HG03280 (cell line): ENCODE measurements at regions not wholly inside any gene's neighbourhood (a gene's known extent, or its start where the extent isn't known, plus 50 kb on each side); places are given as distances from the start of the nearest gene placed in this dataset.
"Not testable (repeated sequence)": the region's sequence is repeated elsewhere in the genome, so short reads cannot be mapped to it uniquely, and the experiment has no call there.

Experiments used
- ATAC-seq: cut with Tn5 transposase; IDR thresholded peaks from one replicate; pipeline ENCODE4 v1.9.1; 2021; ENCODE audit warnings: mild to moderate bottlenecking, moderate library complexity; ENCODE audit not compliant: unreplicated experiment

DNA sequence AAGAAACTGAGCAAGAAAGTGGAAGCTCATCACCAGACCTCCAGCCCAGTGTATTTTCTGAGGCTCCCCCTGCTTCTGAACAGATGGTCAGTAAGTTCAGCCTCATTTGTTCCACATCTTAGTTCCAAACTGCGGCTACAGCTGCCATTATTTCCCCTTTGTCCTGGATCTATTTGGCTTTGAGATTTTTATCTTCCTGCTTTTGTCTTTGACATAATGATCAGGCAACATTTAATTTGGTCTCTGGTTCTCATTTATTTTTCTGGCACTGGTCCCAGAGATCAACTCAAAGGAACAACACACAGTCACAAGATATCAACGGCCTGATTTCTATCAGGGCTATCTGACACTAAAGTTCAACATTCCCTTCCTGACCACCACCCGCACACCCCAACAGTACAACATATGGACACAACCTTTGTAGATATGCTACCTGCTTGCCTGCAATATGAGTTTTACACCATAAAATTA lies 137.5 kb downstream of the FAM76B start:
- no peak for ATAC-seq

DNA sequence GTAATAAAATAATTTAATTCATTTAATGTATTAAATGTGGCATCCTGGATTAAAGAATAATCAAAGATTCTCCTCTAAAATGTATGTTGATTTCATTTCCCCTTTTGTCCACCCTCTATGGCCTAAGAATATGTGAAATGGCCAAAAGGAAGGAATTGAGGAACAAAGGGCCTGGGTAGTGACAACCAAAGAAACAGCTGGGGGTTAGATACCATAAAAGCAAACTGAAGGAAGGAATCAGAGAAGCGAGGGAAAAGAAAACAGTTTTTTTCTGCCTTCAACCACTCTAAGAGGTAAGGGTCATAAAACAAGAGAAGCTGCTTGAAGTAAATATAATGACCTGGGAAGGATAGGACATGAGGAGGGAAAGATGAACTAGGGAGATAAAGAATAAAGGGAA lies 139.3 kb downstream of the FAM76B start:
- ATAC-seq, result no peak

DNA sequence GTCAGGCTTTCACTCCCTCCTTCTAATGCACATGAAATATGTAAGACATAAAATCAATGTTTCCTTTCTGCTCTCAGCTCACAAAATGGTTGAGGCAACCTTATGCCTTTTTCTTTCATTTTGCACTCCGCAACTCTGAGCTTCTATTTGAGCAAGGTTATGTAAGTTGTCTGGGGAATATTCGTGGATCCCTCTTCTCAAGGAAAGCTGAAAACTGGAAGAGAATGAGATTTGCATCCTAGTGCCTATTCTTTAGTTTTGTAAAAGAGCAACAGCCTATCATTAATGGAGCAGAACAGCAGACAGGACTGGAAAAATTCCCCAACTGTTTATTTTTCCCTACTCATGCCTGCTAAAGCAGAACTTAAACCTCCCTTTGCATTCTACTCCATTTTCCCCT lies 141.7 kb downstream of the FAM76B start:
- no peak for ATAC-seq

DNA sequence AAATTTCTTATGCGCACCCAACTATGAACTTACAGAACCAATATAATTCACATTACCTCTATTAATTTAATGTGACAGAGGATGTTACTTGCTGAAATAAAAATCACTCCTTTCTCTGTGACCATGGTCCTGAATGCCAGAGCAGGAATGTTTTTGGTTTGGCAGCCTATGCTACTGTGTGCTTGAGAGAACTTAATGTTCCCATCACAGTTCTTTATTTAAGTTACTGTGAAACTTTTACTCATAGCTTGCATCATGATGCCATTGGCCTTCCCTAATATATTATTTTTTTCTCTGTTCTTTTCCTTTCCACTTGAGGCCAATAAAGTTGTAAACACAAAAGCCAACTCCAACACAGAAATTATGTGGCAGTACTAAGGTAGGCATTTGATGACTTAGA lies 142.2 kb downstream of the FAM76B start:
- ATAC-seq, result no peak

DNA sequence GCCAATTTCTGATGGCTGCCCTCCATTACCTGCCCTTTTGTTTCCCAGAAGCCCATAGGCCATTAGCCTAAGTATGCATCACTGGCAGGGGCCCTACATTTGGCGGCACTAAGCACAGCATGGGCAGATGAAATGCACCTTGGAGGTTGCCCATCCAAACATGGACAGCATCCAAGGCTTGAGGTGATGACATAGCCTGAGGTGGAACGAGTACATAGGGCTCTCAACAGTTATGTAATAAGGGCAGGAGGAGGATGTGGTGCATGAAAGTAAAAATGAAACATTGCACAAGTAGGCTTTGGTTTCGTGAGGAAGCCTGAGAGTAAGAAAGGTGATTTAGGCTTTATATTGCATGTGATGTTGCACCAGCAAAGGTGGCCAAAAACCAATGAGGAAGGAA lies 148.1 kb downstream of the FAM76B start:
- peak; percentile 99 for ATAC-seq

DNA sequence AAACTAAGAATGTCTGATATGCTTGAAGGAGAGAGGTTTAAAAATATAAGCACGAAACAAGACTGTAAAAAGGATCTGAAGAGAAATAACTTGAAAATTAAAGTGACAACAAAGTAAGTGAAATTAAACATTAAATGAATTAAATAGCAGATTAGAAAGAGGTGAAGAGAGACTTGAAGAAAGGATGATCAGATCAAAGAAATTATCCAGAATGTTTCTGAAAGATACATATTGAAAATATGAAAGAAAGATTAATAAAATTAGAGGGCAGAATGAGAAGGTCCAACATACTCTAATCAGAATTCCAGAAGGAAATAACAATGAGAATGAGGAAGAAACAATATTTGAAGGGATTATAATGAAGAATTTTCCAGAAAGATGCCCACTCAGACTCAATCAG lies 151.1 kb downstream of the FAM76B start:
- ATAC-seq, result no peak

DNA sequence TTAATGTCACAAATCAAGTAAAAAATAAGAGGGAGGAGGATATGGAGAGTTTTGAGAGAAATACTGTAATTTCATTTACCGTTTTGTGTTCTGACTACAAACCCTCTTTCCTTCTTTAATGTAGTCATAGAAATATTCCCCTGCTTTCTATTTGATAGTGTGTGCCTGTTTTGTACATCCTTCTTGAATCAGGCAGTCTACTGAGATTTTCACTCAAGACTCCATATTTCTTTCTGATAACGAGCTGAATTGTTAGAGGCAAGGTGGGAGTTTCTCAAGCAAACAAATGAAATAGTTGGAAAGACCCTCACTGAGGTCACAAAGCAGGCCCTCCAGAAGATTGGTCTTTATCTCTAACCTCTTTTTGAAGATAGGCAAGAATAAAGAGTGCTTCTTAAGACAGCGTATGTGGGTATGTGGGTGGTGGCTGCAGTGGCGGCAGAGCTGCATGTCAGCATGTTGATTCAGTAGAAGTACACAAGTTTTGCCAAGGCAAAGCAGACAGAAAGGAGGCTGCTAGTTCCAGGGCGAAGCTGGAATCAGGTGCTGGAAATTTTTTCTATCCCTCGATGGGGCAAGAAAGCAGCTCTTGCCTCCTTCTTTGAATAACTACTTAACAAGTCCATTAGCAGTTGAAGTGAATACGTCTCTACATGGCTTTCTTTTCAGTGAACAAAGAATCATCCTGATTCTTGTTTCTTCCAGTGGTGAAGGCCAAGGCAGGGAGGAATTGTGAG lies 164.2 kb downstream of the FAM76B start:
- ATAC-seq, result no peak

DNA sequence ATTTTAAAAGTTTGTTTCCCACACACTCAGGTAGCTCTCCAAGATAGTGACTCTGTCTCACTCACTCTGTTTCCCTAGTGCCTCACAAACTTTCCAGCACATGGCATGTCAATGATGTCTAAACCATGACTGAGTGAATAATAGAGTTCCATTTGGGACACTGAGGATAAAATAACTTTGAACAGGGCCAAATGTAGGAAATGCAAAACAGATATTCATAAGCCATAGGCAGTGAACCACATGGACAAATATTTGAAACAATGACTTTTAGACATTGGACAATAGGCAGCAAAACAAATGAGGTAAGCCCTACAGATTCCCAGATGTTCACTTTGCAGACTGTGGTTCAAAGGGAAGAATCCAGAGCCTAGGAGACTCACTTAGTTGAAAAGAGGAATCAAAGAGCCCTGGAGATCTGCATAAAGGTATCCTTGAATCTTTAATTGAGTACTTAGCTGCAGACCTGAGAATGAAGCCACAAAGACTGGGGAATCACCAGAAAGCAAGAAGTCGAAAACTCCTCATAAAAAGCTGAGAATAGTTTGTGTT lies 173.3 kb downstream of the FAM76B start:
- ATAC-seq, result no peak

DNA sequence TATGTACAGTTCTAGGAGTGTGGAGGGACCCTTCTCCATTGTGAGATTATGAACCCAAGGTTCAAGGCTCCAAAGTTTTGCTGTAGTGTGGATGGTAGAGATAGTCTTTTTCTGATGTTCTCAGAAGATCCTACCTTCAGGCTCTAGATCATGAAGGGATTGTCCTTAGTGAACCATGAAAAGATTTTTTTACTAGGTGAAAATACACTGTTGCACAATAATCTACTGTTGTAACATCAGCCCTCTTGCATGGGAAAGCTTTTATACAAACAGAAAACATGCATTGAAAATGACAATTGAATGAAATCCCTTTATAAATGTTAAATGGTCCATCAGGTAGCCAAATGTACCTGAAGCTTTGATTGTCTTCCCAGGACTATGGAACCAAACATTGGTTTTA lies 177.8 kb downstream of the FAM76B start:
- ATAC-seq, result no peak

DNA sequence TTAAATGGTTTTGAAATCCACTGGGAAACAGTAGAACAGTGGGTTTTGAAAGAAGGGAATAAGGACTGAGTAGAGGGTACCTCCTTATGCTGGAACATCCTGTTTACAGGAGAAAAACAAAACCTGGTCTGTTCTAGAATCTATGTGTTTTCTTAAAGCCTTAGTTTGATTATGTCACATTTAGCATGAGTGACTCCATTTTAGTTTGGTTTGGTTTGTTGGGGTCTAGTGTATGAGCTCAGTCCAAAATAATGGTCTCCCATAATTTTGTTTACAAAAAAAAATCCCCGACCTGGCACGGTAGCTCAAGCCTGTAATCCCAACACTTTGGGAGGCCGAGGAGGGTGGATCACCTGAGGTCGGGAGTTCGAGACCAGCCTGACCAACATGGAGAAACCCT lies 179.4 kb downstream of the FAM76B start:
- not testable (repeated sequence) for ATAC-seq

DNA sequence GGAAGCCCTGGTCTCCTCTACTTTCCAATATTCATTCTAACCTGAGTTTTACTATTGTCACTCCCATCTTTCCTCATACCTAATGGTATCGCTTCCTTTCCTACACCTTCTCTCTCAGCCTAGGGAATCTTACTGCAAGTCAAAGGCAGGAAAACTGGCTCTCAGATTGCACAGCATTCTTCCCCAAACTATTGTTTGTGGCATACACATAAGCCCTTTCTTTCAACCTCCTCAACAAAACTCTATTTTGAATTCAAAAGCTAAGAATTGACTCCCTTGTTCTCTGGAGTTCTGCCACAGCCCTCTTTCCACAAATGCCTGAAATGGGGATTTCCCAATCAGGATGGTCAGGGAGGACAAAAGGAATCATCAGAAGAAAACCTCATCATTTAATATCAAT lies 181.5 kb downstream of the FAM76B start:
- no peak for ATAC-seq

DNA sequence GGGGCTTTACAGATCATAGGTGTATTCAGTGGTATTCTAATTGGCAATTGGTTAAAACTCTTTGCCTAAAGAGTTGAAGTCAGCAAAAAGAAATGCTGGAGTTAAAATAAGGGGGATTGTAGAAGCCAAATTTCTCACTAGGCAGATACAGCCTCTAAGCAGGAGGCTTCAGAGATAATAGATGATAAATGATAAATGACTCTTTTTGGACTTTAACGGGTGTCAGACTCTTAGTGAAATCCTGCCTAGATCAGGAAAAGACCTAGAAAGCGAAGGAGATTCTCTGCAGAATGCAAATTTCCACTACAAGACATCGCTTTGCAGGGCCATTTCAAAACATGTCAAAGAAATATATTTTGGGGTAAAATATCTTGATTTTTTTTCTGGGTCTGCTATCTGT lies 182.8 kb downstream of the FAM76B start:
- no peak for ATAC-seq

DNA sequence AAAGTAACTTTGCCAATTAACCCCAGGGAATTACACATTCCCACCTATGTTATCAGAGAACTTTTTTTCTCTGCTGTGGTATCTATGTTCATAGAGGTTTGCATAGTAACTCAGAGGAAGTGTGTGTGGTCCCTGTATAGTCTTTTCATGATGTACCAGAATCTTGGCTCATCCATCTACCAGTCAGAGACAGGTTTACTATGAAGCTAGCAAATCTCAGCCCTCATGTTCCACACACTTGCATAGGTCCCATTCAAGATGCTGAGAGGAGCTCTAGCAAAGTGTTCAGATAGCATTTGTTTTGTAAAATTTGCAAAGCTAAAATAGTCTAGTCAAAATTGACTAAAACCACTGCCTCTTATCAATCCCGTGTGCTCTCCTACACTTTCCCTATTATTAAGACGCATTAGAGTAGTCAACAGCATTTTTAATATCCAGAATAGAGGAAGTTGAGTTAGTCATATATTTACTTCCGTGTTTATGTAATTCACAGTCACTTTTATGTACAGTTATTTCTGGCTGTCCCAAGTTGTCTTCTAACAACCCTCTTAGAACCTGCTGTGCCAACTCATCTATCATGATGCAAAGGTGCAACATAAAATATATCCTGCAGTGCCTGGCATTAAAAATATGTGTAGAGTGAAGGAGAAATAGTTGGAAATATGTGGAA lies 184.2 kb downstream of the FAM76B start:
- ATAC-seq, result no peak

DNA sequence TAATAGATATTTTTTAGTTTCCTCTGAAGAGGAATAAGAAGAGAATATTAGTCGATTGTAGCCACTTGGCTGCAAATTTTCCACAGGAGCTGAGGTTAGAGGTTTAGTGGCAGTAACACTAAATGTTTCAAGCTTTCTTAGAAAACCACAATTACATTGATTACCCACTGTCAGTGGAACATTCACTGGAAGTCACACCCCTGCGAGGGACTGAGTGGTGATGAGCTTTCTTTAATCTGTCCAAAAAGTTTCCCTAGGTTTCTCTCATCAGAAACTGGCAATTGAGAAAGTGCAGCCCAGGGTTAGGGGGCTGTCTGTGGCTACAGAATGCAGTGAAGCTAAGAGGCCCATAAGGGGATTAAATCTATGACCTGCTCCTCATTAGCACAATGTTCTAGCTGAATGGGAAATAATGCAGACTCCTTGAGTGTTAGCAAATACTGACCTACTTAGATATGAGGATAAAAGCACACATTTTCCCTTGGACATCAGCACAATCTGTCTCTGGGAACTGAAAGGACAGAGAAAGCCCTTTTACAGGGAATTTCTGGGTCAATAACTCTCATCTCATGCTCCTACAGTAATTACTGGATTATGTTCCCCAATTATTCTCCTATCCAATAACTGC lies 189.5 kb downstream of the FAM76B start:
- no peak for ATAC-seq

DNA sequence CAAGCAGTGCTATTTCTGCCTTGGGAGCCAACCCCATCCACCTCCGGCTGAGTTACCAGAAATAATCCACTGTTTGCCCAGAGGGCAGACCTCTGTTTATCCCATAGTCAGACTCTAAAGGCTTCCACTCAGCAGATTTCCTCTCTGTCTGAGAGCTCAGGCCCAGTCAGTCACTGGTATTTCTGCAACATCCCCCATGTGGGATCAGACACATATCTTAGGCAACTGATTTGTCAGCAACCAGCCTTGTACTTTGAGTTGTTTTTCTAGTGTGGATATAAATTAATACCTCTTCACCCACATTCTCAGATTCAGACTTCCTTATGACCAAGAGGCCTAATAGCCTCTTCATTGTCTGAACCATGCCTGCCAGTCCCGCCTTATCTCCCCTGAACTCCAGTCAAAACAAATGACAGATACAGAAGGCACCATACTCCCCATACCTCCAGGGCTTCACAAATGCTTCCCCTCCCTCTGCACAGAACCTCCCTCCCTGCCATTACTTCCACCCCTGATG lies 193.6 kb downstream of the FAM76B start:
- ATAC-seq, result no peak

DNA sequence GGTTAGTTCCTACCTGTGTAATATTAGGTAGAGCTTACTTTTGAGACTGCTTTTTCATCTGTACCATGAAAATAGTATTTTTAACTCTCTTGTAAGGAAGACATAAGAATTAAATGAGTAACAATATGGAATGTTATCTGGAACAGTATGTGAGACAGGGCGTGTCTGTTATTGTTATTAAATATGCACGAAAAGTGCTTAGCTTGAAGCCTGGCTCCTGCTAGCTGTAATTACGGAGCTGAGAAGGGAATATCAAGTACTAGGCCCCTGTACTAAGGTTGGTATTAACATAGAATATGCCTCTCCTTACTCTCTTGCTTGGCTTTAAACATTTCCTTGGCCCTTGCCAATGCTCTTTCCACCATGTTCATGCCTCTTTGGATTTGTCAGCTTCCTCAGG lies 194.0 kb downstream of the FAM76B start:
- ATAC-seq, result no peak

DNA sequence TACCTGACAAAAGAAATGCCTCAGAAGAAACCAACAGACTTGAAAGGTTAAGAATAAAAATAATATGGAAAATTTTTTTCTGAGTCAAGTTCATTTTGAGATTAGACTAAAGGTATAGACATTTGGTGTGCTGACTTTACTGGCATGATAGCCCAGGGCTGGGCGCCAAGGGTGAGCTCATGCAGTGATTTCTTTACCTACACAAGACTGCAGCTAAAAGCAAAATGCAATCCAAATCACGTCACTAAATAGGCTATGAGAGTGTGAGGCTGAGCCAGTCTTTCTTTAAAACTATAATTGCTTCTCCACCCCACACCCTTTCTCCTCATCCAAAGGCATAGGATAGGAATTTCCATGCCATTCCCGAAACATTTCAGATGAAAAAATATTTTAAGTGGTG lies 196.5 kb downstream of the FAM76B start:
- no peak for ATAC-seq

DNA sequence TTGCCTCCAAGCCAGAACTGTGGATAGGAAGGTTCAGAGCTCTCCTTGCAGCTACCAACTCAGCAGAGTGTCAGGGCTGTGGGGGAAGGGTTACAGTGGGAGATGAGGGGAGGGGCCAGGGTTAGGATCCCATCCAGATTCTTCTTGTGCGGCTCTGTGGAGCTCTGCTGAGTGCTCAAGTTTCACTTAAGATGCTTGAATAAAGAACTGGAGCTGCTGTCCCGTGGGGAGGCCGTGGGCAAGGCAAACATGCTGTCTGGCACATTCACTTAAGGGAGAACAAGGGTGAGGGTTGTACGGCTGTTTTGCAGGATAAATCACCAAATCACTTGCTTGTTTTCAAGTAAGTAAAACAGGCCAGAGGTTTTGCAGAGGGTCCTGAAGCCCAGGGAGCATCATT lies 197.1 kb downstream of the FAM76B start:
- ATAC-seq, result no peak

DNA sequence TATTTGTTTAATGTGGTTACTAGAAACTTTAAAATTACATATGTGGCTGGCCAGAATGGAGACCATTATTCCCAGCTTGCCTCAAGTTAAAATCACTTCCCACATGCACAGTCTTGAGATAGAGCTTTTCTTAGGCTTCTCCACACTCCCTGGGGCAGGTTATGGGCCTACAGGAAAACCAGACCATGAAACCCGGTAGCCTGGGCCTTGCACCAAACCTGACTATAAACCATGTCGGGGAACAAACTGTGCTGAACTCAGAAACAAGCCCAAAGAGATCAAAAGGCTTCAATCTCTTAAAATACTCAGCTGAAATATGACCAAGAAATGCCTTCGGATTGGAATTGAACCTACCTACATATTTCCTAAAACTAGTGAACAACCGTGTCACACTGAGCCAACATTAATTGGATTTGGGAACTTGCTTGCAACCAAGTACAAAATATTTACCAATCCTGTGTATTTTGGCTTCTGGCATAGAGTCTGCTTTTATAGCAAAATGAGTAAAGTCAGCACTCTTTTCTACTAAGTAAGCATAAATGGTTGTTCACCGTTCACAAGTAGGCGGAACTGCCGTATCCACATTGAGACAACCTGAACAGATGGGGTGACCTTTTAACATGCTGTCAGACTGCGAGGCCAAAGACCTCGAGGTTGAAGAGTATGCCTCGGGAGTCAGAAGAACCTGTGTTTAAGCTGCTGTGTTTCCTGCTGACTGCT lies 199.5 kb downstream of the FAM76B start:
- no peak for ATAC-seq

DNA sequence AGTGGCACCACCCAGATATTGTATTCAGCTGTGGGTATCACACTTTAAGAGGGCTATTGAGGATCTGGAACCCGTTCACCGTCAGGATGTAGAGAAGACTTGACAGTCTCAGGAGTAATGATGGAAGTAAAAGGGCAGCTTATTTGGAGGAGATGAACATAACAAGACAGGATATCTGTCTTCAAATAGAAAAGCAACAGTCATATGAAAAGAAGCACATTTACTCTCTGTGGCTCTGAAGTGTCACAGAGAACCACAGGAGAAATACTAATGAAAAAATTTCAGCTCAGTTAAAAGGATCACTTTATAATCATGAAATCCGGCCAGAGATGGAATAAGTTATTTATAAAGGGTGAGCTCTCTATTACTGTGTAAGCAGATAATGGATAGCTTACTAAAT lies 200.8 kb downstream of the FAM76B start:
- ATAC-seq, result no peak

DNA sequence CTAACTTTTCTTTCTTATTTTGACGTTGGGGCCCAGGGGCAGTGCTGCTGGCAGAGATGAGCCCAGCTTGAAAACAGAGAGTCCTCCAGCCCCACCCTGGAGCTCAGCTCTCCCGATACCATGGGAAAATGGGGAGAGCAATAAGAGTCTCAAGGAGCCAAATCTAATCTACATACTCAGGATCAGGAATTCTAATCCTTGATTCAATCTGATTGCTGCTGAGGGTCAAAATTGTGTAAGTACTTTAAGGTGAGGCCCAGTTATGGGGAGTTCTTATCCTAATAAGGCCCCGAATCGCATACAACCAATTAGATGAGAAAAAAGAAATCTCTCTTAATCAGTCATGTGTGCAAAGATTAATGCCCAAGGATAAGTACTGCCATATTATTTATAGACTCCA lies 202.9 kb downstream of the FAM76B start:
- no peak for ATAC-seq
